B cell (primary cell): ENCODE measurements at regions not wholly inside any gene's neighbourhood (a gene's known extent, or its start where the extent isn't known, plus 50 kb on each side); places are given as distances from the start of the nearest gene placed in this dataset.

Experiments
- ATAC-seq: fragments of 200-7000 bp; cut with Tn5 transposase; one replicate; pipeline ENCODE4 v1.10.0; 2021; ENCODE audit warnings: low read depth, mild to moderate bottlenecking, moderate number of reproducible peaks, moderate library complexity
- CTCF ChIA-PET: fragments of 350-600 bp; sonication (Branson Sonifier 250); formaldehyde crosslinking; loops from one replicate; lab custom pipeline; 2021; ENCODE audit warnings: antibody characterized with exemption, inconsistent platforms; lab: Charles Lee
- POLR2A ChIA-PET: fragments of 350-600 bp; sonication (Branson Sonifier 250); formaldehyde crosslinking; loops from one replicate; lab custom pipeline; 2021; ENCODE audit warnings: antibody characterized with exemption; lab: Charles Lee
- DNase-seq: peaks from one replicate; pipeline ENCODE4 v3.0.0; 2013
- H2AFZ ChIP-seq: 2 replicates; pipeline ENCODE4 v1.6.1; 2012; ENCODE audit warnings: mild to moderate bottlenecking, low read depth, low read length; ENCODE audit not compliant: insufficient read depth, poor library complexity, severe bottlenecking
- H3K27ac ChIP-seq, 2 donors: 1 replicate in 1 of 2; 2 replicates in 1 of 2; pipeline ENCODE4 v1.5.1; 2012 to 2013; ENCODE audit warnings: low read length in 2 of 2, mild to moderate bottlenecking in 2 of 2, moderate library complexity in 1 of 2
- H3K27me3 ChIP-seq, 4 experiments: fragments of 200-600 bp in 1 of 4; sonication (generic) in 1 of 4; replicated peaks in 1 of 4; 1 replicate in 2 of 4; 2 replicates in 2 of 4; pipeline versions ENCODE4 v1.6.1 to v1.7.0; 2013 to 2016; ENCODE audit warnings: low read length in 3 of 4, mild to moderate bottlenecking in 2 of 4, mixed read lengths in 1 of 4, moderate library complexity in 1 of 4; ENCODE audit not compliant: insufficient read depth in 4 of 4, control insufficient read depth in 3 of 4; ENCODE audit errors: control extremely low read depth in 1 of 4
- H3K36me3 ChIP-seq, 2 experiments: replicated peaks in 1 of 2; 1 replicate in 1 of 2; 2 replicates in 1 of 2; pipeline versions ENCODE4 v1.6.1 to v1.7.1; 2013; ENCODE audit warnings: low read length in 1 of 2; ENCODE audit not compliant: insufficient read depth in 2 of 2, control insufficient read depth in 1 of 2; ENCODE audit errors: control extremely low read depth in 1 of 2, extremely low read depth in 1 of 2
- H3K4me1 ChIP-seq, 2 donors: fragments of 200-600 bp in 1 of 2; sonication (generic) in 1 of 2; 1 replicate in 1 of 2; 2 replicates in 1 of 2; pipeline versions ENCODE4 v1.5.1 to v1.6.1; 2013 to 2017; ENCODE audit warnings: low read length in 2 of 2; ENCODE audit not compliant: control insufficient read depth in 2 of 2, insufficient read depth in 2 of 2
- H3K4me2 ChIP-seq: replicated peaks from 2 replicates; pipeline ENCODE3; 2012; ENCODE audit warnings: mild to moderate bottlenecking, low read depth, low read length; ENCODE audit not compliant: poor library complexity, severe bottlenecking
- H3K4me3 ChIP-seq, 5 experiments: fragments of 200-600 bp in 1 of 5; sonication (generic) in 1 of 5; 1 replicate in 3 of 5; 2 replicates in 2 of 5; pipeline versions ENCODE4 v1.5.1 to v1.7.0; 2011 to 2016; ENCODE audit warnings: low read length in 4 of 5, mild to moderate bottlenecking in 4 of 5, low read depth in 2 of 5, control low read depth in 1 of 5, moderate library complexity in 1 of 5; ENCODE audit not compliant: insufficient read depth in 1 of 5; ENCODE audit errors: control extremely low read depth in 1 of 5, extremely low read depth in 1 of 5
- H3K79me2 ChIP-seq: fragments of 200-600 bp; sonication (generic); one replicate; pipeline ENCODE4 v1.6.0; 2016; ENCODE audit warnings: low read length; ENCODE audit not compliant: control insufficient read depth, insufficient read depth
- H3K9ac ChIP-seq: fragments of 200-600 bp; sonication (generic); 2 replicates; pipeline ENCODE4 v1.6.1; 2017; ENCODE audit warnings: mild to moderate bottlenecking, low read length, moderate library complexity
- H3K9me3 ChIP-seq, 3 donors: one replicate each; pipeline versions ENCODE4 v1.6.1 to v1.7.1; 2013; ENCODE audit warnings: low read length in 2 of 3; ENCODE audit not compliant: control insufficient read depth in 2 of 3, insufficient read depth in 1 of 3; ENCODE audit errors: control extremely low read depth in 1 of 3
- H4K20me1 ChIP-seq: 2 replicates; pipeline ENCODE4 v1.6.0; 2012; ENCODE audit warnings: mild to moderate bottlenecking, low read length; ENCODE audit not compliant: insufficient read depth, control insufficient read depth, poor library complexity, severe bottlenecking
- H3K27ac Mint-ChIP-seq: one replicate; pipeline ENCODE4 v1.8.0; 2021; ENCODE audit warnings: mixed read lengths
- H3K27me3 Mint-ChIP-seq: one replicate; pipeline ENCODE4 v1.8.0; 2021; ENCODE audit warnings: mixed read lengths
- H3K4me1 Mint-ChIP-seq: one replicate; pipeline ENCODE4 v1.8.0; 2021; ENCODE audit warnings: mixed read lengths
- H3K4me3 Mint-ChIP-seq: one replicate; pipeline ENCODE4 v1.8.0; 2021; ENCODE audit warnings: mixed read lengths
- H3K9me3 Mint-ChIP-seq: one replicate; pipeline ENCODE4 v1.8.0; 2022; ENCODE audit warnings: mixed read lengths; ENCODE audit not compliant: insufficient read depth
- CTCF ChIP-seq: fragments of 200-600 bp; IDR thresholded peaks from one replicate; pipeline ENCODE4 v1.8.0; 2022; ENCODE audit warnings: antibody characterized with exemption, mild to moderate bottlenecking
- EZH2 ChIP-seq: IDR thresholded peaks from 2 replicates; pipeline ENCODE4 v1.6.1; 2012; ENCODE audit warnings: borderline replicate concordance, low read depth, mild to moderate bottlenecking, moderate library complexity, low read length; ENCODE audit not compliant: insufficient read depth, poor library complexity, severe bottlenecking
- WGBS: methylation state at CpG from one replicate; pipeline ENCODE4 v1.1.5; 2013; ENCODE audit warnings: missing lambda C conversion rate; ENCODE audit not compliant: insufficient coverage; 5-methylcytosine and 5-hydroxymethylcytosine counted together
- intact Hi-C: fragments of 100-400 bp; cut with micrococcal nuclease; formaldehyde crosslinking; loops from one replicate; pipeline ENCODE4 v1.10.0; 2022

GRCh38 chr1:157399343-157399983 is 152.9 kb downstream of the FCRL5 start:
- Histone ChIP-seq H3K4me3 (no peak overlapping the region), H3K27me3 (peaks cover 0 to 15% (median 5%) of the 10 kb centered on the region in 4 experiments), H2AFZ (no peak overlapping the region), H3K4me1 (peaks cover 14 to 16% of the 10 kb centered on the region in 2 donors), H3K36me3 (no peaks in the 10 kb centered on the region), H3K79me2 (no peaks in the 10 kb centered on the region), H3K9me3 (no peaks in the 10 kb centered on the region), H4K20me1 (no peaks in the 10 kb centered on the region), H3K4me2 (no peak overlapping the region), H3K27ac (no peak overlapping the region), H3K9ac (no peak overlapping the region)
- WGBS = 94% methylated on average over 2 of the region's 3 CpGs
- H3K4me3 Mint-ChIP-seq = no peak overlapping the region
- intact Hi-C loops = no loop called here
- H3K27me3 Mint-ChIP-seq = peaks cover 24% of the 10 kb centered on the region
- ChIA-PET POLR2A (no interaction called here), CTCF (no interaction called here)
- ATAC-seq (no peak), DNase-seq (no peak)
- peaks cover 16% of the 10 kb centered on the region for H3K4me1 Mint-ChIP-seq
- TF ChIP-seq EZH2 = no peak
- no peak for TF ChIP-seq CTCF
- H3K9me3 Mint-ChIP-seq = no peaks in the 10 kb centered on the region
- H3K27ac Mint-ChIP-seq = no peak overlapping the region

DNA sequence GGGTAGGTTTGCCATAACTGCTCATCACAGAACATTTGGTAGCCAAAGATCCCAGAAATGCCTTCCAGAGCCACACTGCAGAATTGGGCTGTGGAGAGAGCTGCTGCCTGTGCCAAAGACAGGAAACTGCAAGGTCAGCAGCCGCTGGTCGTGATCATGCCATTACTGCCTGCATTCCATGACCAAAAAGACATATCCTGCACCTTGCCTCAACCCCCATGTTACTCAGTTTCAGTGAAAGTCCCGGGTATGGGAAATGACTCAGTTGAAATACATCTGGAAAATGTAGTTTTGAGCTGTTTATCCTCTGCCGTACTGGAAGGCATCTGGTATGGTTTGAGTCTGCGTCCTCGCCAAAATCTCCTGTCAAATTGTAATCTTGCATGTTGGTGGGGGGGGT is 161.7 kb downstream of the FCRL5 start:
- ChIA-PET POLR2A (no interaction called here), CTCF (no interaction called here)
- WGBS = 89% methylated on average over 3 of the region's 6 CpGs
- Histone ChIP-seq H3K4me1 (no peaks in the 10 kb centered on the region), H3K79me2 (no peaks in the 10 kb centered on the region), H3K4me2 (no peak overlapping the region), H3K27me3 (peaks cover 0 to 19% (median 9%) of the 10 kb centered on the region in 4 experiments), H3K36me3 (no peaks in the 10 kb centered on the region), H2AFZ (no peak overlapping the region), H3K4me3 (no peak overlapping the region), H4K20me1 (no peaks in the 10 kb centered on the region), H3K9ac (no peak overlapping the region), H3K27ac (no peak overlapping the region), H3K9me3 (peaks cover 0 to 3% (median 0%) of the 10 kb centered on the region in 3 donors)
- DNase-seq = no peak
- ATAC-seq = no peak
- no peaks in the 10 kb centered on the region for H3K9me3 Mint-ChIP-seq
- no peak overlapping the region for H3K4me3 Mint-ChIP-seq
- no peaks in the 10 kb centered on the region for H3K4me1 Mint-ChIP-seq
- TF ChIP-seq CTCF = no peak
- TF ChIP-seq EZH2 = no peak
- intact Hi-C loops = no loop called here
- H3K27ac Mint-ChIP-seq = no peak overlapping the region
- H3K27me3 Mint-ChIP-seq = peaks cover 57% of the 10 kb centered on the region
